Rectal smooth muscle tissue (tissue), 1 donor: ENCODE measurements at regions not wholly inside any gene's neighbourhood (a gene's known extent, or its start where the extent isn't known, plus 50 kb on each side); places are given as distances from the start of the nearest gene placed in this dataset.

ENCODE experiments used
- H3K27ac ChIP-seq: one replicate; pipeline ENCODE4 v1.7.0; 2013; ENCODE audit warnings: low read depth, low read length, inconsistent platforms
- H3K27me3 ChIP-seq: one replicate; pipeline ENCODE4 v1.7.0; 2013; ENCODE audit warnings: low read length; ENCODE audit not compliant: control insufficient read depth, insufficient read depth
- H3K36me3 ChIP-seq: one replicate; pipeline ENCODE4 v1.7.0; 2013; ENCODE audit warnings: low read length; ENCODE audit not compliant: control insufficient read depth, insufficient read depth
- H3K4me1 ChIP-seq: one replicate; pipeline ENCODE4 v1.7.0; 2013; ENCODE audit warnings: low read length; ENCODE audit not compliant: control insufficient read depth, insufficient read depth
- H3K4me3 ChIP-seq: one replicate; pipeline ENCODE4 v1.7.0; 2013; ENCODE audit warnings: low read length
- H3K9ac ChIP-seq: one replicate; pipeline ENCODE4 v1.7.0; 2013; ENCODE audit warnings: low read length

- Histone ChIP-seq H3K9ac (no peak overlapping the region), H3K4me1 (no peaks in the 10 kb centered on the region), H3K27ac (no peak overlapping the region), H3K4me3 (no peak overlapping the region), H3K27me3 (no peaks in the 10 kb centered on the region), H3K36me3 (no peaks in the 10 kb centered on the region)
Observed at GRCh38 chr1:221904319-221904718, 162.4 kb upstream of the DUSP10 start.

- H3K4me3 ChIP-seq: no peak overlapping the region
- H3K4me1 ChIP-seq: no peaks in the 10 kb centered on the region
- no peak overlapping the region for H3K9ac ChIP-seq
- H3K27ac ChIP-seq: no peak overlapping the region
- H3K27me3 ChIP-seq: no peaks in the 10 kb centered on the region
- no peaks in the 10 kb centered on the region for H3K36me3 ChIP-seq
Observed at GRCh38 chr1:221903594-221903993, 161.7 kb upstream of the DUSP10 start.

- Histone ChIP-seq H3K36me3 (no peaks in the 10 kb centered on the region), H3K9ac (no peak overlapping the region), H3K4me3 (no peak overlapping the region), H3K27me3 (no peaks in the 10 kb centered on the region), H3K27ac (no peak overlapping the region), H3K4me1 (no peaks in the 10 kb centered on the region)
Observed at GRCh38 chr1:221902961-221903360, 161.1 kb upstream of the DUSP10 start.

- H3K36me3 ChIP-seq: no peaks in the 10 kb centered on the region
- H3K4me3 ChIP-seq: no peak overlapping the region
- H3K27ac ChIP-seq: no peak overlapping the region
- H3K27me3 ChIP-seq: no peaks in the 10 kb centered on the region
- H3K9ac ChIP-seq: no peak overlapping the region
- no peaks in the 10 kb centered on the region for H3K4me1 ChIP-seq
Observed at GRCh38 chr1:221900678-221901077, 158.8 kb upstream of the DUSP10 start.

GRCh38 chr1:221897321-221897721, 155.4 kb upstream of the DUSP10 start:
- Histone ChIP-seq H3K27me3 (no peaks in the 10 kb centered on the region), H3K4me3 (no peak overlapping the region), H3K4me1 (no peaks in the 10 kb centered on the region), H3K9ac (no peak overlapping the region), H3K27ac (no peak overlapping the region), H3K36me3 (no peaks in the 10 kb centered on the region)

GRCh38 chr1:221892301-221892830, 150.5 kb upstream of the DUSP10 start:
- H3K27me3 ChIP-seq: no peaks in the 10 kb centered on the region
- H3K4me3 ChIP-seq: no peak overlapping the region
- peaks cover under 1% of the 10 kb centered on the region for H3K4me1 ChIP-seq
- no peak overlapping the region for H3K27ac ChIP-seq
- no peaks in the 10 kb centered on the region for H3K36me3 ChIP-seq
- H3K9ac ChIP-seq: no peak overlapping the region

GRCh38 chr1:221891708-221892107, 149.8 kb upstream of the DUSP10 start:
- Histone ChIP-seq H3K4me3 (no peak overlapping the region), H3K9ac (no peak overlapping the region), H3K27me3 (no peaks in the 10 kb centered on the region), H3K36me3 (no peaks in the 10 kb centered on the region), H3K4me1 (peaks cover 6% of the 10 kb centered on the region), H3K27ac (no peak overlapping the region)

- H3K36me3 ChIP-seq: no peaks in the 10 kb centered on the region
- no peak overlapping the region for H3K27ac ChIP-seq
- no peak overlapping the region for H3K4me3 ChIP-seq
- peaks cover 6% of the 10 kb centered on the region for H3K4me1 ChIP-seq
- H3K9ac ChIP-seq: no peak overlapping the region
- H3K27me3 ChIP-seq: no peaks in the 10 kb centered on the region
Observed at GRCh38 chr1:221888801-221889200, 146.9 kb upstream of the DUSP10 start.

GRCh38 chr1:221888218-221888617, 146.3 kb upstream of the DUSP10 start:
- Histone ChIP-seq H3K27ac (no peak overlapping the region), H3K36me3 (no peaks in the 10 kb centered on the region), H3K9ac (no peak overlapping the region), H3K4me3 (no peak overlapping the region), H3K27me3 (no peaks in the 10 kb centered on the region), H3K4me1 (peaks cover 6% of the 10 kb centered on the region)

- no peaks in the 10 kb centered on the region for H3K27me3 ChIP-seq
Observed at GRCh38 chr1:221887758-221888157, 145.9 kb upstream of the DUSP10 start.

GRCh38 chr1:221887415-221887746, 145.5 kb upstream of the DUSP10 start:
- Histone ChIP-seq H3K4me1 (peaks cover 6% of the 10 kb centered on the region), H3K36me3 (no peaks in the 10 kb centered on the region), H3K27ac (no peak overlapping the region), H3K4me3 (no peak overlapping the region), H3K27me3 (no peaks in the 10 kb centered on the region), H3K9ac (no peak overlapping the region)

More at GRCh38 chr1:221887758-221888157, 145.9 kb upstream of the DUSP10 start:
- Histone ChIP-seq H3K9ac (no peak overlapping the region), H3K4me1 (peaks cover 6% of the 10 kb centered on the region), H3K4me3 (no peak overlapping the region), H3K27ac (no peak overlapping the region), H3K36me3 (no peaks in the 10 kb centered on the region)

- Histone ChIP-seq H3K27ac (no peak overlapping the region), H3K27me3 (no peaks in the 10 kb centered on the region), H3K4me1 (peaks cover 6% of the 10 kb centered on the region), H3K36me3 (no peaks in the 10 kb centered on the region), H3K9ac (no peak overlapping the region), H3K4me3 (no peak overlapping the region)
Observed at GRCh38 chr1:221886743-221887414, 145.0 kb upstream of the DUSP10 start.

- Histone ChIP-seq H3K27ac (no peak overlapping the region), H3K4me3 (no peak overlapping the region), H3K27me3 (no peaks in the 10 kb centered on the region), H3K4me1 (peaks cover 6% of the 10 kb centered on the region), H3K9ac (no peak overlapping the region), H3K36me3 (no peaks in the 10 kb centered on the region)
Observed at GRCh38 chr1:221886311-221886710, 144.4 kb upstream of the DUSP10 start.
